Right lobe of liver (tissue), 6 donors: ENCODE measurements at regions not wholly inside any gene's neighbourhood (a gene's known extent, or its start where the extent isn't known, plus 50 kb on each side); places are given as distances from the start of the nearest gene placed in this dataset.

ENCODE experiments used
- ATAC-seq, 4 donors: fragments of 200-7000 bp; cut with Tn5 transposase; one replicate each; pipeline ENCODE4 v1.9.1; 2020; ENCODE audit warnings: mild to moderate bottlenecking in 4 of 4, moderate library complexity in 4 of 4
- DNase-seq, 3 donors: peaks; one replicate each; pipeline ENCODE4 v3.0.0-alpha.2; 2020
- H3K27ac ChIP-seq, 3 donors: fragments of 200-600 bp; one replicate each; pipeline ENCODE4 v1.8.0; 2022
- H3K27me3 ChIP-seq, 2 donors: fragments of 200-600 bp; one replicate each; pipeline ENCODE4 v1.8.0; 2022
- H3K36me3 ChIP-seq, 4 donors: fragments of 200-600 bp; sonication (generic) in 1 of 4; one replicate each; pipeline versions ENCODE4 v1.5.1 to v1.8.0; 2017 to 2022; ENCODE audit warnings: control low read depth in 1 of 4
- H3K4me1 ChIP-seq, 4 donors: fragments of 200-600 bp; sonication (generic) in 1 of 4; one replicate each; pipeline versions ENCODE4 v1.5.1 to v1.8.0; 2017 to 2022; ENCODE audit warnings: control low read depth in 1 of 4
- H3K4me3 ChIP-seq, 3 donors: fragments of 200-600 bp; one replicate each; pipeline ENCODE4 v1.8.0; 2022
- H3K9me3 ChIP-seq, 4 donors: fragments of 200-600 bp; sonication (generic) in 1 of 4; one replicate each; pipeline versions ENCODE4 v1.5.1 to v1.8.0; 2017 to 2022; ENCODE audit warnings: control low read depth in 1 of 4
- POLR2A ChIP-seq: fragments of 450-650 bp; IDR thresholded peaks from one replicate; pipeline ENCODE4 v1.6.1; 2017; ENCODE audit warnings: antibody characterized with exemption, mild to moderate bottlenecking
- WGBS: methylation state at CpG from one replicate; pipeline ENCODE4 v1.1.6; 2018; ENCODE audit warnings: low coverage, low lambda C conversion rate; ENCODE audit not compliant: insufficient coverage; ENCODE audit errors: missing lambda C conversion rate; 5-methylcytosine and 5-hydroxymethylcytosine counted together
- intact Hi-C, 2 donors: fragments of 100-400 bp; cut with DNase I; formaldehyde crosslinking; loops; one replicate each; pipeline versions ENCODE4 v1.11.2 to v1.14.1; 2022
- TF ChIP-seq, protein P1 (sequence below), 4 donors: fragments of 200-600 bp in 3 of 4; fragments of 450-650 bp in 1 of 4; IDR thresholded peaks; one replicate each; pipeline versions ENCODE4 v1.5.1 to v1.8.0; 2016 to 2022; ENCODE audit warnings: antibody characterized with exemption in 4 of 4, mild to moderate bottlenecking in 2 of 4
- donor health status: DM: no; HTN: yes; CAD: no.
- donor health status: DM: no; HTN: no; CAD: no.
- donor health status: DM: no; HTN: no; CAD: no.
- donor health status: DM: no; HTN: yes; CAD: no.
- donor health status: DM: no; HTN: yes; CAD: no.

GRCh38 chr11:127693686-127694085 is 693.1 kb upstream of the KIRREL3 start:
- intact Hi-C loops, result no loop called here
- no peaks in the 10 kb centered on the region for H3K9me3 ChIP-seq
- H3K4me1 ChIP-seq, result no peaks in the 10 kb centered on the region
- H3K27ac ChIP-seq, result no peak overlapping the region
- 70% methylated on average over 3 of the region's 3 CpGs for WGBS
- H3K4me3 ChIP-seq, result no peak overlapping the region
- DNase-seq, result no peak
- ATAC-seq, result no peak
- no peaks in the 10 kb centered on the region for H3K27me3 ChIP-seq
- H3K36me3 ChIP-seq, result no peaks in the 10 kb centered on the region
- TF ChIP-seq POLR2A, result no peak
- TF ChIP-seq, protein P1, sequence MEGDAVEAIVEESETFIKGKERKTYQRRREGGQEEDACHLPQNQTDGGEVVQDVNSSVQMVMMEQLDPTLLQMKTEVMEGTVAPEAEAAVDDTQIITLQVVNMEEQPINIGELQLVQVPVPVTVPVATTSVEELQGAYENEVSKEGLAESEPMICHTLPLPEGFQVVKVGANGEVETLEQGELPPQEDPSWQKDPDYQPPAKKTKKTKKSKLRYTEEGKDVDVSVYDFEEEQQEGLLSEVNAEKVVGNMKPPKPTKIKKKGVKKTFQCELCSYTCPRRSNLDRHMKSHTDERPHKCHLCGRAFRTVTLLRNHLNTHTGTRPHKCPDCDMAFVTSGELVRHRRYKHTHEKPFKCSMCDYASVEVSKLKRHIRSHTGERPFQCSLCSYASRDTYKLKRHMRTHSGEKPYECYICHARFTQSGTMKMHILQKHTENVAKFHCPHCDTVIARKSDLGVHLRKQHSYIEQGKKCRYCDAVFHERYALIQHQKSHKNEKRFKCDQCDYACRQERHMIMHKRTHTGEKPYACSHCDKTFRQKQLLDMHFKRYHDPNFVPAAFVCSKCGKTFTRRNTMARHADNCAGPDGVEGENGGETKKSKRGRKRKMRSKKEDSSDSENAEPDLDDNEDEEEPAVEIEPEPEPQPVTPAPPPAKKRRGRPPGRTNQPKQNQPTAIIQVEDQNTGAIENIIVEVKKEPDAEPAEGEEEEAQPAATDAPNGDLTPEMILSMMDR (IDR thresholded peaks at IDR 0.05), result no peak

- no peaks in the 10 kb centered on the region for H3K36me3 ChIP-seq
- TF ChIP-seq, protein P1 (IDR thresholded peaks at IDR 0.05), result no peak
- TF ChIP-seq POLR2A, result no peak
- no peak for ATAC-seq
Observed at GRCh38 chr11:127683321-127683720, 682.8 kb upstream of the KIRREL3 start.

DNA sequence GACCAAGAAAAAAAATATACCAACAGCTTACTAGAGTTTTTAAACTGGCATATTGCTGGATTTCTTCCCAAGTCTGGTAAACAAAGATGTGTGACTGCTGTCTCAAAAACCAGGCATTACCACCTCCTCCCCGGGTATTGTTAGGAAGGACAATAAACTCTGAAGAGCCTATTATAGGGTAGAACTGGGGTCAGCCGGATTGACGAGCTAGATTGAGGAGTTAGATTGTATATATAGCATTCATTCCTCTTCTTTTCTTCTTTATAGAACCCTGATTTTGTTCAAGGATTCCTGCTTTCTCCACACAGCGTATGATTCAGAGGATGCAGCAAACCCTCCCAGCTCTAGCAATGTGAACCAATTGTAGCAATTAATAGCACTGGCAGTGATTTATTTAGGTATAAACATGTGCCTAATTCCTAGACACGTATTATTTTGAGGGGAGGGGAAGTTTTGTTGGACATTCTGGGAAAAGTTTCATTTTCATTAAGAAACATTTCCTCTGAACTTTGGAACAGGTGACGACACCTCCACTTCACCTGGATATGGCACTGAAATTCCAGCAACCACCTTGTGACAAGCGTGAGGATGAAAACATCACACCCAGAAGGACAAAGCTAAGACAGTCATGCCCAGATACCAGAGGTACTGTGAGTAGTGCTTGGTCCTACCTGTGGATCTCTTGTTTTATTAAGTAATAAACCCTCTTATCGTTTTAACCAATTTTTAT is 679.4 kb upstream of the KIRREL3 start:
- ATAC-seq, result peak; percentile 14 to 86 (median 31)
- H3K27me3 ChIP-seq, result no peaks in the 10 kb centered on the region
- H3K27ac ChIP-seq, result no peak overlapping the region
- 42% methylated on average over 8 of the region's 8 CpGs for WGBS
- intact Hi-C loops, result no loop called here
- no peaks in the 10 kb centered on the region for H3K9me3 ChIP-seq
- no peaks in the 10 kb centered on the region for H3K36me3 ChIP-seq
- no peak overlapping the region for H3K4me3 ChIP-seq
- H3K4me1 ChIP-seq, result no peaks in the 10 kb centered on the region
- DNase-seq, result no peak
- TF ChIP-seq, protein P1 (IDR thresholded peaks at IDR 0.05), result no peak
- no peak for TF ChIP-seq POLR2A

More at GRCh38 chr11:127683321-127683720, 682.8 kb upstream of the KIRREL3 start:
- 91% methylated on average over 4 of the region's 4 CpGs for WGBS
- Histone ChIP-seq H3K9me3 (no peaks in the 10 kb centered on the region), H3K4me3 (no peak overlapping the region), H3K4me1 (no peaks in the 10 kb centered on the region), H3K27me3 (no peaks in the 10 kb centered on the region), H3K27ac (no peak overlapping the region)
- intact Hi-C loops, result no loop called here
- no peak for DNase-seq

DNA sequence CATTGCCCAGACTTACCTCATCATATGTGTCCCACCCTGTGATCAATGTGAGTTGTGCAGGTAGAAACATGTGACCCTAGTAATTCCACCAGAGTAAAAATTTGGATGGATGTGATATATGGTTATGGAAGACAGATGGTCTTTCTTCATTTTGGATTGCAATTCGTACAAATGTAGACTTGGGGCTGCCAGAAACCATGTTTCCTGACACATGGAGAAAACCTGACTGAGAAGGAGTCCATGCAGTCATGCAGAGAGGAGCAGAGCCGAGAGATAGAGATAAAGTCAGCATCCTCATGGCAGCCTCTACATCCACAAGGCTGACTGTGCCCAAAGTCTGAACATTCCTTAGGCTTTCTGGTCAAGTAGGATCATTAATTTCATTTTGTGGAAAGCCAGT is 678.1 kb upstream of the KIRREL3 start:
- no peaks in the 10 kb centered on the region for H3K36me3 ChIP-seq
- H3K27me3 ChIP-seq, result no peaks in the 10 kb centered on the region
- TF ChIP-seq, protein P1 (IDR thresholded peaks at IDR 0.05), result no peak
- TF ChIP-seq POLR2A, result no peak
- intact Hi-C loops, result no loop called here
- 58% methylated on average over 2 of the region's 2 CpGs for WGBS
- no peaks in the 10 kb centered on the region for H3K9me3 ChIP-seq
- no peak overlapping the region for H3K4me3 ChIP-seq
- no peak overlapping the region for H3K27ac ChIP-seq
- no peaks in the 10 kb centered on the region for H3K4me1 ChIP-seq
- DNase-seq (no peak), ATAC-seq (no peak)
